Smooth muscle cell (in vitro differentiated cells): ENCODE measurements at regions not wholly inside any gene's neighbourhood (a gene's known extent, or its start where the extent isn't known, plus 50 kb on each side); places are given as distances from the start of the nearest gene placed in this dataset.
"Not testable (repeated sequence)": the region's sequence is repeated elsewhere in the genome, so short reads cannot be mapped to it uniquely, and the experiment has no call there.

Source experiments
- DNase-seq: peaks from one replicate; lab custom pipeline; 2025; ENCODE audit not compliant: unreplicated experiment; lab: John Stamatoyannopoulos, UW
- H2AFZ ChIP-seq: fragments of 200-600 bp; sonication (generic); 2 replicates; pipeline ENCODE4 v1.6.0; 2016; ENCODE audit warnings: antibody characterized with exemption, low read depth, mild to moderate bottlenecking
- H3F3A ChIP-seq: fragments of 200-600 bp; sonication (generic); 2 replicates; pipeline ENCODE4 v1.6.0; 2017; ENCODE audit warnings: antibody characterized with exemption, low read depth
- H3K27ac ChIP-seq: fragments of 200-600 bp; sonication (generic); 2 replicates; pipeline ENCODE4 v1.5.1; 2016; ENCODE audit warnings: low read depth, mild to moderate bottlenecking
- H3K27me3 ChIP-seq: fragments of 200-600 bp; sonication (generic); 2 replicates; pipeline ENCODE4 v1.6.1; 2016; ENCODE audit warnings: low read depth, mild to moderate bottlenecking
- H3K36me3 ChIP-seq: fragments of 200-600 bp; sonication (generic); 2 replicates; pipeline ENCODE4 v1.5.1; 2016; ENCODE audit warnings: low read depth
- H3K4me1 ChIP-seq: fragments of 200-600 bp; sonication (generic); 2 replicates; pipeline ENCODE4 v1.5.1; 2016; ENCODE audit warnings: low read depth
- H3K4me2 ChIP-seq: fragments of 200-600 bp; sonication (generic); 2 replicates; pipeline ENCODE4 v1.6.0; 2016; ENCODE audit warnings: mild to moderate bottlenecking
- H3K4me3 ChIP-seq: fragments of 200-600 bp; sonication (generic); 2 replicates; pipeline ENCODE4 v1.5.1; 2016; ENCODE audit warnings: mild to moderate bottlenecking
- H3K79me2 ChIP-seq: fragments of 200-600 bp; sonication (generic); 2 replicates; pipeline ENCODE4 v1.6.0; 2016; ENCODE audit warnings: low read depth, mild to moderate bottlenecking
- H3K9ac ChIP-seq: fragments of 200-600 bp; sonication (generic); 2 replicates; pipeline ENCODE4 v1.6.0; 2016; ENCODE audit warnings: low read depth
- H3K9me3 ChIP-seq: fragments of 200-600 bp; sonication (generic); replicated peaks from 2 replicates; pipeline ENCODE4 v1.5.1; 2016; ENCODE audit warnings: low read depth
- H4K20me1 ChIP-seq: fragments of 200-600 bp; sonication (generic); 2 replicates; pipeline ENCODE4 v1.6.0; 2016; ENCODE audit warnings: low read depth
- WGBS: methylation state at CpG from one replicate; pipeline ENCODE4 v1.1.7; 2016; ENCODE audit warnings: low lambda C conversion rate; 5-methylcytosine and 5-hydroxymethylcytosine counted together

DNA sequence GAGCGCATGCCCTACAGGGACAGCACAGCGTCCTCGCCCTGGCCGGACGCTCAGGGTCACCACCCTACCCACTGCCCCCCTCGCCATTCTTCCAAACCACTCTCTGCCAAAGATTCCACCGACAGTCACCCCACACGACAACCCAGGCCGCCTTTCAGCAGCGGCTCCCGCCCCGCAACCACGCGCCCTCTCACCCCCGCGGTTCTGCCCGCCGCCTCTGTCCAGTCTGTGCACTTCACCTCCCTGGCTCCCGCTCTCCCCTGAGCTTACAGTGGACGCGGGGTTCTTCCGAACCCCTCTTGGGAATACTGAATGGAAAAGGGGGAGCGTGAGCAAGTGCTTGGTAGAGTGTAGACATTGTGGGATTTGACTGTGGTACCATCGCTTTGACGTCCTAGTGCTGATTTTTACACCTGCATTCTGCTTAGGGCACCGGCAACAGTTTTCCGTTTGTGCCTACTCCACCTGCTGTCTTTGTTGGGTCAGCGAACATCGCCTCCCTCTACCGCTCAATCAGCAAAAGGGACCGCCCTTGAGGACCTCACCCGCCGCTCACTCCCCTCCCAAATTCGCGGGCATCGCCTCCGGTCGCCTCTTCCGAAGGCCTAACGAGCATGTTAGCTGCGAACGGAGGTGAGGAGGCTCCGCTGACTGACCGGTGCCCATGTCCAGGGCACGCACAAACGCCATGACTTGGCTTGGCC is 119.1 kb downstream of the PPIAL4A start:
- H3K9ac ChIP-seq, H3K27me3 ChIP-seq, H3F3A ChIP-seq, H3K4me3 ChIP-seq, H2AFZ ChIP-seq, H3K27ac ChIP-seq, H4K20me1 ChIP-seq, H3K4me1 ChIP-seq, H3K4me2 ChIP-seq, H3K36me3 ChIP-seq, H3K79me2 ChIP-seq, DNase-seq, H3K9me3 ChIP-seq: not testable (repeated sequence)
- WGBS, result 72% methylated on average over 39 of the region's 46 CpGs

DNA sequence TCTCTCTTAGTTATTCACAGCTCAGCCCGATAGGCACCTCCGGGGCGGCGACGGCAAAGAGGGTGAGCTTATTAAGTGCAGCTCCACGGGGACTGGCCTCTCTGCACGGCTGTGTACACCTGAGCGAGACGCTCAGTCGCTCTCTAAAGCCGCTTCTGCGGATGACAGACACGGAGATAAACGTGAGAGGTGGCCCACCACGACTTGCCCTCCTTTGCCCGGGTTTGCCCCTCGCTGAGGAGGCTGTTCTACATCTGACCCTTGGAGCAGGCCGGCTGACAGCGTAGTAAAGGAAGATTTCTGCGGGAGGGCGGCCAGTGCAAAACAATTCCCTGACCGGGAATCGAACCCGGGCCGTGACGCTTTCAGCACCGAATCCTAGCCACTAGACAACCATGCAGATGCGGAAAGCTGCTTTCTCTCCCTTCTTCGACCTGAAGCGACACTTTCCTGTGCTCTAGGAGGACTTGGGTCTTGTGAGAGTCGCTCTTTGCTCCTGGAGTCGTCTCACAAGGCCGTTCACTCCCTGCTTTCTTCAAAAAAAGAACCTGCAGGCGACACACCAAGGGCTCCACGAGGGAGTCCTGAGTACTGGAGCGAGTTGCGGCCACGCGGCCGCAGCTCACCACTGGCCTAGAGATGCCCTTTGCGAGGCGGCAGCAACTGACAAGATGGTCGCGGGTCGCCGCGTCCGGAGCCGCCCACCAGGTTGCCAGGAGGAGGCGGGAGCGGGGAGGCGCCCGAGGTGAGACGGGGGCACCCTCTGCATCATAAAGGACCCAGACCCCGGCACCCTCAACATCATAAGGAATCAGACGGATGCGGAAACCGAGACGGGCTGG is 119.9 kb downstream of the PPIAL4A start:
- H3K36me3 ChIP-seq, H3K9ac ChIP-seq, H3K4me3 ChIP-seq, H2AFZ ChIP-seq, H3K4me1 ChIP-seq, H3K79me2 ChIP-seq, DNase-seq, H4K20me1 ChIP-seq, H3K9me3 ChIP-seq, H3K27ac ChIP-seq, H3K4me2 ChIP-seq, H3K27me3 ChIP-seq, H3F3A ChIP-seq: not testable (repeated sequence)
- 54% methylated on average over 49 of the region's 59 CpGs for WGBS

DNA sequence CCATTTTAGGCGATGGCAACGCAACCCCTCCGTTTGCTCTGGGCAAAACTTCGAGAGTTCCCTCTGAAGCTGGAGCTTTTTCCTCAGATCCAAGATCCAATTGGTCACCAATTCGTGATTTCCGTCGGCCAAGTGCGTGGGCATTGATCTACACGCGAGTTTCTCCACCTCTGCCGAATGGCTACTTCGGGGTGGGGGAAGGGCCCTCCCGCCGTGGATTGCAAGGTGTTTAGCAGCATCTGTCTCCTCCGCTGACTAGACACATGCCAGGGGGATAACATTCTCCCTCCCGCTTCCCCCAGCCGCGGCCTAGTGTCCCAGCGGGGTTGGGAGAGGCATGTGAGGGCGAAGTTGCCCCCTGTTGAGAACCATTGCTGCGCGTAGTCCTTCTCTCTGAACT is 120.6 kb downstream of the PPIAL4A start:
- H2AFZ ChIP-seq, H3K27me3 ChIP-seq, H3K9me3 ChIP-seq, H3K27ac ChIP-seq, H3K4me3 ChIP-seq, H3F3A ChIP-seq, DNase-seq, H3K79me2 ChIP-seq, H3K36me3 ChIP-seq, H3K9ac ChIP-seq, H4K20me1 ChIP-seq, H3K4me1 ChIP-seq, H3K4me2 ChIP-seq: not testable (repeated sequence)
- 49% methylated on average over 6 of the region's 22 CpGs for WGBS

DNA sequence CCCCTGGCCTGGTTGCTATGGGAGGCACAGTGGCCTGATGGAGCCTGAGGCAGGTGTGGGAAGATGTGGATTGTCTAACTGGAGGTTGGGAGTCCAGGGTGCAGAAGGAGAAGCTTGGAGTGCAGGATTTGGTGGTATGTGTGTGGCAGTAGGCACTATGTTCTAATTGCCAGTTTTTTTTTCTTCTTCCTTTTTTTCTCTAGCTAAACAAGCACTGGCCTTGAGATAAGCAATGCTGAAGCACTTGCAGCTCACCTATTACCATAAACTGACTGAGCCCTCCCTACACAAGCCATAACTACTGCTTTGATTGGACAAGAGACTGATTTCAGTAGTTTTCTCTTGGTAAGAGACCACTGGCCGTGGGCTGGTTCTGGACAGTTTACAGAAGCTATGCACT is 123.6 kb downstream of the PPIAL4A start:
- not testable (repeated sequence) for H3K27ac ChIP-seq, H3K4me1 ChIP-seq, H3K27me3 ChIP-seq, H3K79me2 ChIP-seq, H2AFZ ChIP-seq, H3K4me2 ChIP-seq, H3F3A ChIP-seq, H3K9me3 ChIP-seq, DNase-seq, H4K20me1 ChIP-seq, H3K4me3 ChIP-seq, H3K9ac ChIP-seq, H3K36me3 ChIP-seq
- 79% methylated on average over 1 of the region's 1 CpG for WGBS

DNA sequence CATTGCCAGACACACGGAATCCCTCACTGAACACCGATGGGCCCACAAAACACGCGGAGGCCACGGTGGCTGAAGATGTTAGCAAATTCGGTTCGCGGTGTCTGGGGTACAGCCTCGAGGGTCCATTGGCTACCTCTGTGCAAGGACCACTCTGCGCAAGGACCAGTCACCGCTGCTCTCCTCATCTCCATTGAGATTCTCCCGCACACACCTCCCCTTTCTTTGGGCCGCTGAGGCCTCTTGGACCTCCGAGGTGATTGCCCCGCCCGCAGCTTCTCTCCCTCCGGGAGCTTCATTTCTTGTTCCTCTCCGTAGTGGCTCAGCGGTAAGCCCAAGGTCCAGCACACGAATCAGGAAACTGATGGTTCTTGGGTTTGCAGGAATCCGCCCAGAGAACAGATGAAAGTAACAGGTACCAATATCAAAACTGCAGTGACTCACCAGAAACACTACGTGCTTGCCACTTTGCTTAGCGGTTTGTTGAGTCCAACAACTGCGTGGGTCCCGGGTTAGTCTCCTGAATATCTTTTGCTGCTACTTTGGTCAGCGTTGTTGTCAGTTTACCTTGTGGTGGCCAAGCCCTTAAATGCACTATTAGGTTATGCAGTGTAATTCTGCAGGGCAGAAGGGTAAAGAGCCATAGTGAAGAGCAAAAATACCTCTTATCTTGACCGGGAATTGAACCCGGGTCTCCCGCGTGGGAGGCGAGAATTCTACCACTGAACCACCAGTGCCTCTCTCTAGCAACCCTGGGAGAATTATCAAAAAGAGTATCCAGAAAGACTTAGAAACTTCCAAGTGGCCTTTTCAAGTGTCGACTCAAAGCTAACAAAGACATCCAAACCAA is 126.8 kb downstream of the PPIAL4A start:
- H3K4me1 ChIP-seq, H3K9me3 ChIP-seq, DNase-seq, H3K79me2 ChIP-seq, H2AFZ ChIP-seq, H3K36me3 ChIP-seq, H3K27me3 ChIP-seq, H4K20me1 ChIP-seq, H3K4me3 ChIP-seq, H3K4me2 ChIP-seq, H3K27ac ChIP-seq, H3F3A ChIP-seq, H3K9ac ChIP-seq: not testable (repeated sequence)
- 56% methylated on average over 18 of the region's 32 CpGs for WGBS
